ENCODE measurements at regions not wholly inside any gene's neighbourhood (a gene's known extent, or its start where the extent isn't known, plus 50 kb on each side); places are given as distances from the start of the nearest gene placed in this dataset.

GRCh38 chr14:81710232-81710845, 176.7 kb upstream of the SEL1L start:
- no peak for TF ChIP-seq CTCF (IDR thresholded peaks at IDR 0.05)
- no peak for TF ChIP-seq POLR2A (IDR thresholded peaks at IDR 0.05)
- 46 to 48% methylated on average over 2 of the region's 2 CpGs for WGBS, 2 donors
- no peak for DNase-seq (ENCODE audit: low spot score in 2 of 2)
- intact Hi-C loops (cut with DNase I; ENCODE audit: low total_unique reads): no loop called here
- no peak overlapping the region for H3K4me3 ChIP-seq (ENCODE audit: low read depth, poor library complexity, severe bottlenecking)

GRCh38 chr14:81715731-81716130, 182.1 kb upstream of the SEL1L start:
- H3K4me3 ChIP-seq (ENCODE audit: low read depth, poor library complexity, severe bottlenecking): no peak overlapping the region
- TF ChIP-seq POLR2A (IDR thresholded peaks at IDR 0.05) (no peak), CTCF (IDR thresholded peaks at IDR 0.05) (no peak)
- 61 to 64% methylated on average over 1 of the region's 1 CpG for WGBS, 2 donors
- DNase-seq (ENCODE audit: low spot score in 2 of 2): no peak
- intact Hi-C loops (cut with DNase I; ENCODE audit: low total_unique reads): no loop called here

- H3K4me3 ChIP-seq (ENCODE audit: low read depth, poor library complexity, severe bottlenecking): no peak overlapping the region
- 54 to 57% methylated on average over 6 of the region's 6 CpGs for WGBS, 2 donors
- intact Hi-C loops (cut with DNase I; ENCODE audit: low total_unique reads): no loop called here
- no peak for TF ChIP-seq POLR2A (IDR thresholded peaks at IDR 0.05)
- no peak for TF ChIP-seq CTCF (IDR thresholded peaks at IDR 0.05)
- no peak for DNase-seq (ENCODE audit: low spot score in 2 of 2)
Measured at GRCh38 chr14:81716953-81717352, 183.3 kb upstream of the SEL1L start.

- no peak overlapping the region for H3K4me3 ChIP-seq (ENCODE audit: low read depth, poor library complexity, severe bottlenecking)
- no peak for DNase-seq (ENCODE audit: low spot score in 2 of 2)
- 91 to 98% methylated on average over 2 of the region's 2 CpGs for WGBS, 2 donors
- TF ChIP-seq CTCF (IDR thresholded peaks at IDR 0.05) (no peak), POLR2A (IDR thresholded peaks at IDR 0.05) (no peak)
- intact Hi-C loops (cut with DNase I; ENCODE audit: low total_unique reads): no loop called here
Measured at GRCh38 chr14:81723956-81724355, 190.3 kb upstream of the SEL1L start.

GRCh38 chr14:81727218-81727617, 193.6 kb upstream of the SEL1L start:
- intact Hi-C loops (cut with DNase I; ENCODE audit: low total_unique reads): no loop called here
- H3K4me3 ChIP-seq (ENCODE audit: low read depth, poor library complexity, severe bottlenecking): no peak overlapping the region
- 7 to 15% methylated on average over 2 of the region's 2 CpGs for WGBS, 2 donors
- no peak for DNase-seq (ENCODE audit: low spot score in 2 of 2)
- no peak for TF ChIP-seq CTCF (IDR thresholded peaks at IDR 0.05)
- TF ChIP-seq POLR2A (IDR thresholded peaks at IDR 0.05): no peak

GRCh38 chr14:81728447-81728846, 194.8 kb upstream of the SEL1L start:
- TF ChIP-seq POLR2A (IDR thresholded peaks at IDR 0.05): no peak
- TF ChIP-seq CTCF (IDR thresholded peaks at IDR 0.05): no peak
- no peak overlapping the region for H3K4me3 ChIP-seq (ENCODE audit: low read depth, poor library complexity, severe bottlenecking)
- no peak for DNase-seq (ENCODE audit: low spot score in 2 of 2)
- intact Hi-C loops (cut with DNase I; ENCODE audit: low total_unique reads): no loop called here
- WGBS, 2 donors: 78 to 82% methylated on average over 2 of the region's 2 CpGs
